ENCODE measurements at regions not wholly inside any gene's neighbourhood (a gene's known extent, or its start where the extent isn't known, plus 50 kb on each side); places are given as distances from the start of the nearest gene placed in this dataset.
A peak's percentile ranks its signal among the peaks of the same experiment; 100 is the strongest.

GRCh38 chr15:39455471-39455991, 125.3 kb upstream of the THBS1 start (continued):
- TF ChIP-seq ZNF691 (CRISPR knock-in tag; IDR thresholded peaks at IDR 0.05; ENCODE audit: borderline replicate concordance, low read depth) (no peak), HNF4A (CRISPR knock-in tag; IDR thresholded peaks at IDR 0.05) (peak; percentile 39; the same call in 1 of the 2 replicates), KLF11 (CRISPR knock-in tag; IDR thresholded peaks at IDR 0.05) (no peak; the same call in 1 of the 2 replicates), CREBL2 (CRISPR knock-in tag; IDR thresholded peaks at IDR 0.05; ENCODE audit: borderline replicate concordance) (no peak), SNAI1 (CRISPR knock-in tag; IDR thresholded peaks at IDR 0.05; ENCODE audit: borderline replicate concordance) (no peak), MYC (CRISPR knock-in tag; IDR thresholded peaks at IDR 0.05; ENCODE audit: borderline replicate concordance) (no peak)

- Histone ChIP-seq H3K79me2 (ENCODE audit: insufficient read depth, low read length) (no peaks in the 10 kb centered on the region), H3K9ac (ENCODE audit: insufficient read depth, low read depth, low read length) (peak overlapping the region; percentile 7; the same call in 1 of the 2 replicates), H3K27me3 (ENCODE audit: control insufficient read depth in 1 of 2, insufficient read depth in 2 of 2, low read length in 2 of 2) (no peaks in the 10 kb centered on the region), H3K4me3 (replicated peaks in 1 of 3; ENCODE audit: insufficient read depth in 1 of 3, low read depth in 2 of 3, low read length in 3 of 3) (peak overlapping the region in 1 of 3 experiments; percentile 19; a peak in 1 of 6 replicates), H3K36me3 (replicated peaks in 1 of 2; ENCODE audit: control insufficient read depth in 1 of 2, insufficient read depth in 2 of 2, low read length in 2 of 2) (no peaks in the 10 kb centered on the region), H3K9me3 (ENCODE audit: low read length) (no peaks in the 10 kb centered on the region), H3K27ac (ENCODE audit: extremely low read length, insufficient read depth, low read length) (peak overlapping the region; percentile 58), H4K20me1 (ENCODE audit: insufficient read depth, low read length) (no peaks in the 10 kb centered on the region), H2AFZ (ENCODE audit: low read length) (no peak overlapping the region), H3K4me1 (ENCODE audit: insufficient read depth, low read length) (peaks cover 37% of the 10 kb centered on the region), H3K4me2 (ENCODE audit: low read depth, low read length) (peak overlapping the region; percentile 52; the same call in 1 of the 2 replicates)
- BruUV-seq (replicated peaks): no TSS peak
- ATAC-seq: peak; percentile 32; the same call in 2 of the 3 replicates
- FAIRE-seq: peak; percentile 26
- in situ Hi-C loops (cut with HindIII; ENCODE audit: extremely low pct_ligation_motif_present, low pct_unique_long_range_greater_than_20kb): no loop called here
- no peak for DNase-seq (ENCODE audit: low spot score)
- ChIA-PET CTCF (ENCODE audit: low intra/inter-chr PET ratio, low total read pairs) (interaction anchor here (1.4 kb wide), 1 partner anchor 182 kb away, joined by 4 read pairs; no protein-coding TSS in a partner anchor), POLR2A (interaction anchor here (0.9 to 1.5 kb wide), 3 partner anchors 112 to 182 kb away, joined by 3 to 24 read pairs (median 4); partner anchors contain the start of gene THBS1)
- WGBS (ENCODE audit: low lambda C conversion rate): 55% methylated on average over 2 of the region's 2 CpGs
- intact Hi-C loops (cut with micrococcal nuclease; ENCODE audit: unreplicated experiment): loop anchor here (5.0 kb wide), 1 partner anchor 184 kb away; no protein-coding TSS in a partner anchor
- TF ChIP-seq THYN1 (CRISPR knock-in tag; IDR thresholded peaks at IDR 0.05; ENCODE audit: borderline replicate concordance, low read depth) (no peak), GLMP (CRISPR knock-in tag; IDR thresholded peaks at IDR 0.05; ENCODE audit: borderline replicate concordance) (no peak), ZNF484 (CRISPR knock-in tag; IDR thresholded peaks at IDR 0.05; ENCODE audit: borderline replicate concordance, low read depth) (no peak), CENPBD1 (CRISPR knock-in tag; IDR thresholded peaks at IDR 0.05; ENCODE audit: borderline replicate concordance, low read depth) (no peak), ZFP90 (CRISPR knock-in tag; IDR thresholded peaks at IDR 0.05; ENCODE audit: borderline replicate concordance) (no peak), SRSF4 (IDR thresholded peaks at IDR 0.05; ENCODE audit: low read depth, low read length, poor library complexity, severe bottlenecking) (no peak), TBX3 (IDR thresholded peaks at IDR 0.05; ENCODE audit: borderline replicate concordance) (no peak), DBP (CRISPR knock-in tag; IDR thresholded peaks at IDR 0.05; ENCODE audit: not compliant biosample characterization) (no peak), SOX6 (IDR thresholded peaks at IDR 0.05) (no peak), SOX6 (CRISPR knock-in tag; IDR thresholded peaks at IDR 0.05) (0 out of 2 replicates have a peak, but pooled peaks have one; percentile 31), ARNTL (CRISPR knock-in tag; IDR thresholded peaks at IDR 0.05) (no peak), MTF2 (CRISPR knock-in tag; IDR thresholded peaks at IDR 0.05; ENCODE audit: borderline replicate concordance) (no peak), ZNF101 (CRISPR knock-in tag; IDR thresholded peaks at IDR 0.05; ENCODE audit: borderline replicate concordance, low read depth) (no peak), HNRNPK (IDR thresholded peaks at IDR 0.05; ENCODE audit: low read depth, low read length, poor library complexity, severe bottlenecking) (no peak)
Measured at GRCh38 chr15:39456159-39456558, 124.7 kb upstream of the THBS1 start.
